ENCODE measurements at regions not wholly inside any gene's neighbourhood (a gene's known extent, or its start where the extent isn't known, plus 50 kb on each side); places are given as distances from the start of the nearest gene placed in this dataset.

DNA sequence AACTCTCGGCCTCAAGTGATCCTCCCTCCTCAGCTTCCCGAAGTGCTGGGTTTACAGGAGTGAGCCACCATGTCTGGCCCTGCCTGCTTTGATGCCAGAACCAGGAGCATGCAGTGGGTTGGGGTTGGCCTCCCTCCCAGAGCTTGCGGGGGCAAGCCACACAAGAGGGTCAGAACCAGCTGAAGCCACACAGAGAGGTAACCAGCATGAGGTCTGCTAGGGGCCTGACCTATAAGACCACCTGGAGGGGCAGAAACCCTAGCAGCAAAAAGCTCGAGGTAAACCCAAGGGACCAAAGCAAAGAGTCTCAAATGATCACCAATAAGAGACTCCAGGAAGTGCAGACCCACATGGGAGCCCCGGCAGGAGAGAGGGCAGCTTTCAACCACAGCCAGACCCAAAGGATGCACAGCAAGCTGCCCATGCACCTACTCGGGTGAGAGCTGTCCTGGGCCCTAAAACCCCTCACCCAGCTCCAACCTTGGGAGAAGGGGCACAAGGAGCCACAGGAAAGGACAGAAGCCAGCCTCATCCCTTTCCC, 81.2 kb downstream of the TOMM20 start (continued):
- TF ChIP-seq ZNF395 (CRISPR knock-in tag; IDR thresholded peaks at IDR 0.05) (no peak), SIX5 (IDR thresholded peaks at IDR 0.05; ENCODE audit: borderline replicate concordance in 1 of 2, insufficient read depth in 1 of 2, low read depth in 1 of 2, low read length in 2 of 2) (no peak), TCFL5 (CRISPR knock-in tag; conservative IDR thresholded peaks at IDR 0.05) (no peak), TAL1 (IDR thresholded peaks at IDR 0.05) (no peak), NFATC3 (IDR thresholded peaks at IDR 0.05) (no peak), ZNF146 (CRISPR knock-in tag; IDR thresholded peaks at IDR 0.05; ENCODE audit: unreplicated experiment) (no peak)

DNA sequence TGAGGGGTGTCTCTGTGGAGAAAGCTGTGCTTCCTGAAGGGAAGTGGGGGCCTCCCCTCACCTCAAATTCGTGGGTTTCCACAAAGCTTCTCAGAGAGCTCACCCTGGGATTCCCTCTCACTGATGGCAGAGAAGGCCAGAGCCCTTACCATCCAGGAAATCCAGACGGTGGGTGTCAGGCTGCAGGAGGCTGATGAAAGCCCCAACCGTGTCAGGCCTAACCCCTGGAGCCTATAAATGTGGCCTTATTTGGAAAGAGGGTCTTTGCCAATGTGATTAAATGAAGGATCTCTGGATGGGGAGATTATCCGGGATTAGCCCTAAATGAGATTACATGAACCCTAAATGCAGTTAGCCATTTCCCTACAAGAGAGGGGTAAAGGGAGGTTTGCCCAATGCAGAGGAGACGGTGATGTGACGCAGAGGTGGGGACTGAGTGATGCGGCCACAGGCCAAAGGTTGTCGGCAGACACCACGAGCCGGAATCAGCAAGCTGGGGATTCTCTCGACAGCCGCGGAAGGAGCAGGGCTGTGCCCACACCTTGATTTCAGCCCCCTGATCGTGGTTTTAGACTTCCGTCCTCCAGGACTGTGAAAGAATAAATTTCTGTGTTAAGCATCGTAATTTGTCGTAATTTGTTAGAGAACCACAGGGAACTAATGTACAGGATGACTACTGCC, 82.6 kb downstream of the TOMM20 start:
- no peak for DNase-seq (ENCODE audit: extremely low read depth in 1 of 4, low spot score in 3 of 4)
- no peaks in the 10 kb centered on the region for H3K9me1 ChIP-seq (ENCODE audit: control insufficient read depth, insufficient read depth, low read length)
- no peaks in the 10 kb centered on the region for H3K36me3 ChIP-seq (ENCODE audit: control insufficient read depth, insufficient read depth, low read length)
- TF ChIP-seq ZNF143 (CRISPR knock-in tag; IDR thresholded peaks at IDR 0.05) = no peak
- no peak for TF ChIP-seq BRCA1 (IDR thresholded peaks at IDR 0.05)
- TF ChIP-seq BRCA1 (CRISPR knock-in tag; IDR thresholded peaks at IDR 0.05) = 0 out of 2 replicates have a peak, but pooled peaks have one; percentile 35
- no peak for TF ChIP-seq USF1 (CRISPR knock-in tag; IDR thresholded peaks at IDR 0.05)
- H2AFZ ChIP-seq (ENCODE audit: low read depth, low read length) = no peak overlapping the region
- H3K4me2 ChIP-seq (ENCODE audit: insufficient read depth, low read length) = no peak overlapping the region
- H3K4me1 ChIP-seq (replicated peaks in 1 of 2; ENCODE audit: control insufficient read depth in 2 of 2, insufficient read depth in 2 of 2, low read length in 2 of 2) = peaks cover 4 to 6% of the 10 kb centered on the region in 2 experiments
- BruUV-seq (replicated peaks) = no TSS peak
- H3K4me3 ChIP-seq = no peak overlapping the region
- H3K79me2 ChIP-seq (ENCODE audit: control insufficient read depth, insufficient read depth, low read length) = no peaks in the 10 kb centered on the region
- H3K27me3 ChIP-seq (ENCODE audit: control insufficient read depth in 2 of 2, insufficient read depth in 2 of 2, low read length in 2 of 2) = peaks cover 0 to 4% of the 10 kb centered on the region in 2 experiments; a peak in 1 of 5 replicates
- intact Hi-C loops (cut with micrococcal nuclease) (no loop called here), in situ Hi-C loops (cut with MboI) (no loop called here)
- CTCF ChIA-PET (ENCODE audit: low intra/inter-chr PET ratio) = no interaction called here
- no peak overlapping the region for H3K9ac ChIP-seq (ENCODE audit: insufficient read depth in 1 of 2, low read depth in 2 of 2, low read length in 2 of 2)
- WGBS (ENCODE audit: insufficient coverage, low coverage, missing lambda C conversion rate) = 64% methylated on average over 17 of the region's 17 CpGs
- POLR2A ChIA-PET = interaction anchor here (0.7 kb wide), 2 partner anchors 179 to 185 kb away, joined by 3 to 4 read pairs; no protein-coding TSS in a partner anchor
- no peak for ATAC-seq
- H3K9me3 ChIP-seq (replicated peaks; ENCODE audit: control insufficient read depth, insufficient read depth, low read depth, low read length) = no peaks in the 10 kb centered on the region
- no peak for FAIRE-seq
- no peak overlapping the region for H3K27ac ChIP-seq (ENCODE audit: extremely low read depth, low read depth, low read length)
- no peaks in the 10 kb centered on the region for H4K20me1 ChIP-seq (replicated peaks; ENCODE audit: control insufficient read depth, insufficient read depth, low read length)

All from K562 (cell line).